ENCODE measurements at regions not wholly inside any gene's neighbourhood (a gene's known extent, or its start where the extent isn't known, plus 50 kb on each side); places are given as distances from the start of the nearest gene placed in this dataset.

- TF ChIP-seq CTCF (optimal IDR thresholded peaks at IDR 0.05 in 1 of 3, IDR thresholded peaks at IDR 0.05 in 1 of 3, conservative IDR thresholded peaks at IDR 0.05 in 1 of 3; ENCODE audit: extremely low read depth in 1 of 3, insufficient read depth in 2 of 3, low read length in 3 of 3) (no peak), EZH2 (IDR thresholded peaks at IDR 0.05; ENCODE audit: low read length) (no peak)
These were observed 524.8 kb upstream of the KLF4 start for GRCh38 chr9:108014353-108014752.

All from keratinocyte (primary cell).